Esophagus squamous epithelium (tissue), 4 donors: ENCODE measurements at regions not wholly inside any gene's neighbourhood (a gene's known extent, or its start where the extent isn't known, plus 50 kb on each side); places are given as distances from the start of the nearest gene placed in this dataset.
"Not testable (repeated sequence)": the region's sequence is repeated elsewhere in the genome, so short reads cannot be mapped to it uniquely, and the experiment has no call there.

Experiments used
- CTCF ChIP-seq, 6 experiments: fragments of 450-650 bp in 4 of 6; fragments of 200-600 bp in 2 of 6; sonication (generic) in 2 of 6; IDR thresholded peaks; one replicate each; pipeline ENCODE4 v1.5.1; 2016 to 2019; ENCODE audit warnings: antibody characterized with exemption in 6 of 6, mild to moderate bottlenecking in 4 of 6, moderate library complexity in 4 of 6
- POLR2A ChIP-seq, 4 donors: fragments of 450-650 bp; IDR thresholded peaks; one replicate each; pipeline ENCODE4 v1.6.1; 2017; ENCODE audit warnings: antibody characterized with exemption in 4 of 4, mild to moderate bottlenecking in 4 of 4, moderate library complexity in 3 of 4

GRCh38 chr1:146781235-146781634 lies 156.9 kb upstream of the NBPF12 start:
- TF ChIP-seq POLR2A, CTCF (IDR thresholded peaks at IDR 0.05): not testable (repeated sequence)
